ENCODE measurements at regions not wholly inside any gene's neighbourhood (a gene's known extent, or its start where the extent isn't known, plus 50 kb on each side); places are given as distances from the start of the nearest gene placed in this dataset.

- TF ChIP-seq CTCF (optimal IDR thresholded peaks at IDR 0.05 in 1 of 3, IDR thresholded peaks at IDR 0.05 in 1 of 3, conservative IDR thresholded peaks at IDR 0.05 in 1 of 3; ENCODE audit: extremely low read depth in 1 of 3, insufficient read depth in 2 of 3, low read length in 3 of 3) (no peak), EZH2 (IDR thresholded peaks at IDR 0.05; ENCODE audit: low read length) (no peak)
These were observed 274.5 kb downstream of the SIPA1L2 start for GRCh38 chr1:232355162-232356006.

All from keratinocyte (primary cell).